IMR-90 (cell line): ENCODE measurements at regions not wholly inside any gene's neighbourhood (a gene's known extent, or its start where the extent isn't known, plus 50 kb on each side); places are given as distances from the start of the nearest gene placed in this dataset.

Source experiments
- ATAC-seq: fragments of 200-7000 bp; cut with Tn5 transposase; 2 replicates; pipeline ENCODE4 v1.9.1; 2020; ENCODE audit warnings: low read depth, mild to moderate bottlenecking, moderate library complexity
- BruUV-seq: library from RNA; stranded (reverse); fragments of 400-500 nt; replicated peaks from 2 replicates; lab custom pipeline; 2021; lab: Mats Ljungman, UMichigan
- CTCF ChIA-PET: fragments of 300-600 bp; formaldehyde crosslinking; extraction: SDS; loops from one replicate; lab custom pipeline; 2021; ENCODE audit warnings: antibody characterized with exemption; lab: Yijun Ruan, JAX
- POLR2A ChIA-PET: fragments of 300-600 bp; sonication (Branson Sonifier 250); formaldehyde crosslinking; loops from one replicate; lab custom pipeline; 2022; ENCODE audit warnings: antibody characterized with exemption; ENCODE audit not compliant: unreplicated experiment; lab: Charles Lee
- DNase-seq: peaks from one replicate; pipeline ENCODE4 v3.0.0; 2013
- H2AFZ ChIP-seq: replicated peaks from 2 replicates; pipeline ENCODE3; 2013; ENCODE audit warnings: low read length, mild to moderate bottlenecking; ENCODE audit not compliant: poor library complexity
- H2AK5ac ChIP-seq: 2 replicates; pipeline ENCODE4 v1.6.1; 2013; ENCODE audit warnings: low read depth, low read length, inconsistent platforms
- H2AK9ac ChIP-seq: replicated peaks from 2 replicates; pipeline ENCODE3; 2013; ENCODE audit warnings: mild to moderate bottlenecking, low read depth, low read length, moderate library complexity; ENCODE audit not compliant: poor library complexity
- H2BK120ac ChIP-seq: 2 replicates; pipeline ENCODE4 v1.6.1; 2013; ENCODE audit warnings: low read depth, low read length, inconsistent platforms
- H2BK15ac ChIP-seq: 3 replicates; pipeline ENCODE4 v1.6.1; 2013; ENCODE audit warnings: low read depth, low read length, inconsistent platforms
- H2BK20ac ChIP-seq: 2 replicates; pipeline ENCODE4 v1.6.1; 2013; ENCODE audit warnings: low read depth, mild to moderate bottlenecking, inconsistent platforms, low read length, moderate library complexity
- H2BK5ac ChIP-seq: 2 replicates; pipeline ENCODE4 v1.6.1; 2013; ENCODE audit warnings: mild to moderate bottlenecking, low read depth, low read length, inconsistent platforms; ENCODE audit not compliant: poor library complexity, severe bottlenecking
- H3K14ac ChIP-seq: replicated peaks from 2 replicates; pipeline ENCODE4 v1.6.1; 2013; ENCODE audit warnings: low read depth, low read length, inconsistent platforms
- H3K18ac ChIP-seq: 2 replicates; pipeline ENCODE4 v1.6.1; 2013; ENCODE audit warnings: low read depth, low read length, control low read depth
- H3K23ac ChIP-seq: 2 replicates; pipeline ENCODE4 v1.6.1; 2013; ENCODE audit warnings: low read depth, low read length, inconsistent platforms
- H3K27ac ChIP-seq: 2 replicates; pipeline ENCODE4 v1.5.1; 2013; ENCODE audit warnings: mild to moderate bottlenecking, control low read depth, low read length; ENCODE audit not compliant: insufficient read depth
- H3K27me3 ChIP-seq: 2 replicates; pipeline ENCODE4 v1.6.1; 2013; ENCODE audit warnings: low read length; ENCODE audit not compliant: control insufficient read depth, insufficient read depth
- H3K36me3 ChIP-seq: 2 replicates; pipeline ENCODE4 v1.6.1; 2013; ENCODE audit warnings: low read length, mixed read lengths; ENCODE audit not compliant: control insufficient read depth, insufficient read depth
- H3K4ac ChIP-seq: 2 replicates; pipeline ENCODE4 v1.6.1; 2013; ENCODE audit warnings: low read depth, low read length, inconsistent platforms
- H3K4me1 ChIP-seq: 2 replicates; pipeline ENCODE4 v1.6.1; 2013; ENCODE audit warnings: low read length, mixed read lengths; ENCODE audit not compliant: control insufficient read depth, insufficient read depth
- H3K4me2 ChIP-seq: 2 replicates; pipeline ENCODE4 v1.6.1; 2013; ENCODE audit warnings: low read depth, mild to moderate bottlenecking, control low read depth, low read length, moderate library complexity
- H3K4me3 ChIP-seq: 2 replicates; pipeline ENCODE4 v1.5.1; 2013; ENCODE audit warnings: low read depth, mild to moderate bottlenecking, control low read depth, low read length, moderate library complexity; ENCODE audit not compliant: insufficient read depth
- H3K56ac ChIP-seq: 2 replicates; pipeline ENCODE4 v1.6.1; 2013; ENCODE audit warnings: low read length, inconsistent platforms; ENCODE audit not compliant: insufficient read depth; ENCODE audit errors: extremely low read depth
- H3K79me1 ChIP-seq, 2 experiments: 2 replicates each; pipeline ENCODE4 v1.6.1; 2013; ENCODE audit warnings: low read length in 2 of 2, inconsistent platforms in 1 of 2, low read depth in 1 of 2
- H3K9ac ChIP-seq: 2 replicates; pipeline ENCODE4 v1.6.1; 2013; ENCODE audit warnings: low read depth, low read length, control low read depth
- H3K9me1 ChIP-seq: 2 replicates; pipeline ENCODE4 v1.6.1; 2013; ENCODE audit warnings: low read length, inconsistent platforms; ENCODE audit not compliant: insufficient read depth
- H3K9me3 ChIP-seq: 2 replicates; pipeline ENCODE4 v1.6.1; 2013; ENCODE audit warnings: low read length; ENCODE audit not compliant: control insufficient read depth, insufficient read depth
- H4K20me1 ChIP-seq: 2 replicates; pipeline ENCODE4 v1.6.1; 2013; ENCODE audit warnings: low read length, inconsistent platforms; ENCODE audit not compliant: insufficient read depth
- H4K5ac ChIP-seq: 2 replicates; pipeline ENCODE4 v1.6.1; 2013; ENCODE audit warnings: mild to moderate bottlenecking, low read depth, low read length, control low read depth
- H4K8ac ChIP-seq, 2 experiments: 2 replicates each; pipeline ENCODE4 v1.6.1; 2013; ENCODE audit warnings: low read depth in 2 of 2, low read length in 2 of 2, control low read depth in 1 of 2, inconsistent platforms in 1 of 2
- H4K91ac ChIP-seq: 2 replicates; pipeline ENCODE4 v1.6.1; 2013; ENCODE audit warnings: low read depth, low read length, inconsistent platforms; ENCODE audit not compliant: insufficient read depth
- BHLHE40 ChIP-seq: fragments of 150-350 bp; IDR thresholded peaks from 2 replicates; pipeline ENCODE4 v1.6.1; 2016; ENCODE audit warnings: mild to moderate bottlenecking, low read depth, low read length
- CEBPB ChIP-seq: IDR thresholded peaks from 2 replicates; pipeline ENCODE4 v1.6.1; 2012; ENCODE audit warnings: low read depth, low read length, improper control_type of control experiment
- CHD1 ChIP-seq: IDR thresholded peaks from 2 replicates; pipeline ENCODE4 v1.6.1; 2012; ENCODE audit warnings: low read depth, low read length, improper control_type of control experiment
- FOS ChIP-seq: fragments of 150-350 bp; IDR thresholded peaks from 2 replicates; pipeline ENCODE4 v1.6.1; 2016; ENCODE audit warnings: low read depth, low read length
- MAFK ChIP-seq: IDR thresholded peaks from 2 replicates; pipeline ENCODE4 v1.6.1; 2012; ENCODE audit warnings: low read depth, low read length, improper control_type of control experiment
- MAZ ChIP-seq: IDR thresholded peaks from 2 replicates; pipeline ENCODE4 v1.6.1; 2012; ENCODE audit warnings: low read depth, mild to moderate bottlenecking, low read length, improper control_type of control experiment, moderate library complexity, borderline replicate concordance
- MXI1 ChIP-seq: IDR thresholded peaks from 2 replicates; pipeline ENCODE4 v1.6.1; 2012; ENCODE audit warnings: low read depth, mild to moderate bottlenecking, low read length, moderate library complexity, borderline replicate concordance
- NFE2L2 ChIP-seq: fragments of 150-350 bp; IDR thresholded peaks from 2 replicates; pipeline ENCODE4 v1.6.1; 2016; ENCODE audit warnings: low read depth, mild to moderate bottlenecking, low read length
- POLR2A ChIP-seq: IDR thresholded peaks from 2 replicates; pipeline ENCODE4 v1.6.1; 2012; ENCODE audit warnings: mild to moderate bottlenecking, low read depth, low read length
- RAD21 ChIP-seq: IDR thresholded peaks from 2 replicates; pipeline ENCODE4 v1.6.1; 2012; ENCODE audit warnings: low read length, improper control_type of control experiment
- RCOR1 ChIP-seq: IDR thresholded peaks from 2 replicates; pipeline ENCODE4 v1.6.1; 2012; ENCODE audit warnings: mild to moderate bottlenecking, low read length, improper control_type of control experiment; ENCODE audit not compliant: insufficient replicate concordance
- RFX5 ChIP-seq: IDR thresholded peaks from 2 replicates; pipeline ENCODE4 v1.8.0; 2012; ENCODE audit warnings: low read depth, mild to moderate bottlenecking, low read length, moderate library complexity
- SMC3 ChIP-seq: fragments of 150-350 bp; IDR thresholded peaks from 2 replicates; pipeline ENCODE4 v1.6.1; 2016; ENCODE audit warnings: low read depth, mild to moderate bottlenecking, antibody characterized with exemption, low read length, moderate library complexity
- WGBS, 2 experiments: methylation state at CpG; one replicate each; pipeline versions ENCODE4 v1.1.5 to v1.1.7; 2013; ENCODE audit warnings: missing lambda C conversion rate in 2 of 2; ENCODE audit not compliant: insufficient read length in 1 of 2; ENCODE audit errors: extremely low coverage in 2 of 2; 5-methylcytosine and 5-hydroxymethylcytosine counted together
- dilution Hi-C: fragments of 300-500 bp; cut with HindIII; formaldehyde crosslinking; loops from one replicate; pipeline ENCODE4 v1.14.3; 2018; ENCODE audit warnings: low sequenced_read_pairs; ENCODE audit not compliant: unreplicated experiment
- in situ Hi-C: fragments of 300-500 bp; cut with MboI; formaldehyde crosslinking; loops from 3 replicates; pipeline ENCODE4 v1.14.3; 2019; ENCODE audit warnings: low sequenced_read_pairs, inconsistent platforms, mixed read lengths
- intact Hi-C: fragments of 100-400 bp; cut with micrococcal nuclease; formaldehyde crosslinking; loops from 2 replicates; pipeline ENCODE4 v1.10.0; 2022
- TF ChIP-seq, protein P1 (sequence below): conservative IDR thresholded peaks from 2 replicates; pipeline ENCODE4 v1.5.1; 2012; ENCODE audit warnings: mild to moderate bottlenecking, low read depth, low read length, improper control_type of control experiment
- TF ChIP-seq, protein P2 (sequence below): fragments of 150-350 bp; IDR thresholded peaks from 2 replicates; pipeline ENCODE4 v1.6.1; 2017; ENCODE audit warnings: mild to moderate bottlenecking, antibody characterized with exemption, low read length, low read depth
- TF ChIP-seq, protein P3 (sequence below): fragments of 150-350 bp; IDR thresholded peaks from 2 replicates; pipeline ENCODE4 v1.6.1; 2016; ENCODE audit warnings: low read depth, mild to moderate bottlenecking, low read length, moderate library complexity, borderline replicate concordance

DNA sequence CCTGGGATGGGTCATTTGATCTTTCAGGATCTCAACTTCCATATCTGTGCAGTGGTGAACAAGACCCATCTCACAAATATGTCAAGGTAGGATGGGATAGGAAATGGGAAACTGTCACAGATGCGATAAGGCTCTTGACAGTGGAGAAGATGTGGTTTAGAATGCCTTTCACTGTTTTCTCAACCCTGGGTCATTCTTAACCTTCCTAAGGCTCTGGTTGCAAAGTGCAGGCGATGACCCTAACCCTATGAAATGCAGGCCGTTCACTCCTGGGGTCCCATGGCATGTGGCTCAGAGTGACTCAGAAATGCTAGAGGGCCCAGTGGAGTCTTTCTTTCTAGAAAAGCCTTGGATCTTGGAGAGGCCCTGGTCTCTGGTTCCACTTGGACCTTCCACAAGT is 61.7 kb downstream of the FOXA2 start:
- in situ Hi-C loops: no loop called here
- DNase-seq: no peak
- no peaks in the 10 kb centered on the region for H3K79me1 ChIP-seq
- H3K23ac ChIP-seq: no peak overlapping the region
- no peaks in the 10 kb centered on the region for H3K36me3 ChIP-seq
- no CpG with 5 or more reads among the region's 3 CpGs for WGBS, 2 experiments
- no peak overlapping the region for H3K4ac ChIP-seq
- no TSS peak for BruUV-seq
- no peak overlapping the region for H2AK5ac ChIP-seq
- no peak overlapping the region for H2AK9ac ChIP-seq
- H3K27ac ChIP-seq: no peak overlapping the region
- H3K27me3 ChIP-seq: no peaks in the 10 kb centered on the region
- no peaks in the 10 kb centered on the region for H3K9me1 ChIP-seq
- no peak overlapping the region for H4K5ac ChIP-seq
- H2BK15ac ChIP-seq: no peak overlapping the region
- dilution Hi-C loops: no loop called here
- no peak overlapping the region for H3K14ac ChIP-seq
- no peak overlapping the region for H4K91ac ChIP-seq
- H3K4me3 ChIP-seq: no peak overlapping the region
- H2AFZ ChIP-seq: no peak overlapping the region
- TF ChIP-seq MXI1 (no peak), BHLHE40 (no peak), FOS (no peak), CEBPB (no peak), MAFK (no peak), CHD1 (no peak), RFX5 (no peak), RCOR1 (no peak), POLR2A (no peak), SMC3 (no peak), MAZ (no peak), NFE2L2 (no peak), RAD21 (no peak)
- TF ChIP-seq, protein P1, sequence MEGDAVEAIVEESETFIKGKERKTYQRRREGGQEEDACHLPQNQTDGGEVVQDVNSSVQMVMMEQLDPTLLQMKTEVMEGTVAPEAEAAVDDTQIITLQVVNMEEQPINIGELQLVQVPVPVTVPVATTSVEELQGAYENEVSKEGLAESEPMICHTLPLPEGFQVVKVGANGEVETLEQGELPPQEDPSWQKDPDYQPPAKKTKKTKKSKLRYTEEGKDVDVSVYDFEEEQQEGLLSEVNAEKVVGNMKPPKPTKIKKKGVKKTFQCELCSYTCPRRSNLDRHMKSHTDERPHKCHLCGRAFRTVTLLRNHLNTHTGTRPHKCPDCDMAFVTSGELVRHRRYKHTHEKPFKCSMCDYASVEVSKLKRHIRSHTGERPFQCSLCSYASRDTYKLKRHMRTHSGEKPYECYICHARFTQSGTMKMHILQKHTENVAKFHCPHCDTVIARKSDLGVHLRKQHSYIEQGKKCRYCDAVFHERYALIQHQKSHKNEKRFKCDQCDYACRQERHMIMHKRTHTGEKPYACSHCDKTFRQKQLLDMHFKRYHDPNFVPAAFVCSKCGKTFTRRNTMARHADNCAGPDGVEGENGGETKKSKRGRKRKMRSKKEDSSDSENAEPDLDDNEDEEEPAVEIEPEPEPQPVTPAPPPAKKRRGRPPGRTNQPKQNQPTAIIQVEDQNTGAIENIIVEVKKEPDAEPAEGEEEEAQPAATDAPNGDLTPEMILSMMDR: no peak
- TF ChIP-seq, protein P2, sequence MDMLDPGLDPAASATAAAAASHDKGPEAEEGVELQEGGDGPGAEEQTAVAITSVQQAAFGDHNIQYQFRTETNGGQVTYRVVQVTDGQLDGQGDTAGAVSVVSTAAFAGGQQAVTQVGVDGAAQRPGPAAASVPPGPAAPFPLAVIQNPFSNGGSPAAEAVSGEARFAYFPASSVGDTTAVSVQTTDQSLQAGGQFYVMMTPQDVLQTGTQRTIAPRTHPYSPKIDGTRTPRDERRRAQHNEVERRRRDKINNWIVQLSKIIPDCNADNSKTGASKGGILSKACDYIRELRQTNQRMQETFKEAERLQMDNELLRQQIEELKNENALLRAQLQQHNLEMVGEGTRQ: no peak
- TF ChIP-seq, protein P3, sequence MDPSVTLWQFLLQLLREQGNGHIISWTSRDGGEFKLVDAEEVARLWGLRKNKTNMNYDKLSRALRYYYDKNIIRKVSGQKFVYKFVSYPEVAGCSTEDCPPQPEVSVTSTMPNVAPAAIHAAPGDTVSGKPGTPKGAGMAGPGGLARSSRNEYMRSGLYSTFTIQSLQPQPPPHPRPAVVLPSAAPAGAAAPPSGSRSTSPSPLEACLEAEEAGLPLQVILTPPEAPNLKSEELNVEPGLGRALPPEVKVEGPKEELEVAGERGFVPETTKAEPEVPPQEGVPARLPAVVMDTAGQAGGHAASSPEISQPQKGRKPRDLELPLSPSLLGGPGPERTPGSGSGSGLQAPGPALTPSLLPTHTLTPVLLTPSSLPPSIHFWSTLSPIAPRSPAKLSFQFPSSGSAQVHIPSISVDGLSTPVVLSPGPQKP: no peak
- intact Hi-C loops: no loop called here
- no peak overlapping the region for H3K18ac ChIP-seq
- no peaks in the 10 kb centered on the region for H4K20me1 ChIP-seq
- no peak overlapping the region for H3K9ac ChIP-seq
- CTCF ChIA-PET: no interaction called here
- POLR2A ChIA-PET: no interaction called here
- H3K9me3 ChIP-seq: peaks cover 2% of the 10 kb centered on the region; the same call in 1 of the 2 replicates
- ATAC-seq: no peak
- H3K56ac ChIP-seq: no peak overlapping the region
- no peak overlapping the region for H4K8ac ChIP-seq
- H2BK20ac ChIP-seq: no peak overlapping the region
- no peak overlapping the region for H2BK120ac ChIP-seq
- H3K4me1 ChIP-seq: no peaks in the 10 kb centered on the region
- no peak overlapping the region for H3K4me2 ChIP-seq
- no peak overlapping the region for H2BK5ac ChIP-seq
